ENCODE measurements at regions not wholly inside any gene's neighbourhood (a gene's known extent, or its start where the extent isn't known, plus 50 kb on each side); places are given as distances from the start of the nearest gene placed in this dataset.
"Not testable (repeated sequence)": the region's sequence is repeated elsewhere in the genome, so short reads cannot be mapped to it uniquely, and the experiment has no call there.

DNA sequence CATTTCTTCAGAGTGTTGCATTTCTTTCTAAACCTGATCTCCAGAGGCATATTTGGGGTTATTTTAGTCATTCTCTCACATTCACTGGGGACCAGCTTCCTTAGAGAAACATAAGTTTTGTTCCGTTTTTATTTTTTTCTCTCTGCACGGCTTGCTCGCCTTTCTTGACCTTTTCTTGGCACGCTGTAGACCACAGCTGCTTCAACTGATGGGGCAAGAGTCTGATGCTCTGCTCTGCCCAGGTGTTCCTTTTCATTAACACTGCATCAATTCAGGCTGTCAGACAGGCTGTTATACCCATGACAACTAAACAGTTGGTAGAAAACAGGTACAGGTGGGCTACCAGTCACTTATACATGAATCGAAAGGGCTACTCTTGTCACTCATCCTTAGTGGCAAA is 682.2 kb upstream of the DIAPH2 start:
- DNase-seq: no peak

GRCh38 chrX:96004386-96004785 is 680.3 kb upstream of the DIAPH2 start:
- DNase-seq: no peak

DNA sequence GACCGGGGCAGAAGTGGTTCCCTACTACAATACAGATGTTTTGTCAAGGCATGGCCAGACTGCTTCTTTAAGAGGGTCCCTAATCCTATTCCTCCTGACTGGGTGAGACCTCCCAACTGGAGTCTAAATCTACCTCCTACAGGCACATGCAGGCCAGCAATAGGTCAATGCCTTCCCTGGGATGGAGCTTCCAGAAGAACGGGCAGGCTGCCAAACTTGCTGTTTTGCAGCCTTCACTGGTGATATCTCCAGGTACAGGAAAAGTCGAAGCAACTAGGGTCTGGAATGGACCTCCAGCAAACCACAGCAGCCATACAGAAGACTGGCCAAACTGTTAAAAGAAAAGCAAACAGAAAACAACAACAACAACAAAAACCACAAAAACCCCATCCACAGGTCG is 678.4 kb upstream of the DIAPH2 start:
- no peak for DNase-seq

- no peak for DNase-seq
Measured at GRCh38 chrX:96027407-96027806, 657.2 kb upstream of the DIAPH2 start.

DNA sequence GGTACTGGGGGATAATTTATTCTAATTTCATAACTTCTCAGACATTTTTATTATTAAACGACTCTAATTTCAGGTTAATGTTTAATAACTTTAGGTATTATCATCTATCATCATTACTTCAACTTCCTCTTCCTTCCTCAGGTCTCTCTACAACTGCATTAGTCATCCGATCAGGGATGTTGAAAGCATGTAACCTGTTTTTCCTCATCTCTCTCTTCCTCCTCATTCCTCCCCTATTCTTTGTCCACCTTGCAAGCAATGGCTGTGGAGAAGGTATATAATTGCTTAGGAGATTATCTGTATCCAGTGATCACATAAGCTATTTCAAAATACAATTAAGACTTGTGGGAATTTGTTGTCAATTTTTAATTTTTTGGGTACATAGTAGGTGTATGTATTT is 632.6 kb upstream of the DIAPH2 start:
- DNase-seq: no peak

DNA sequence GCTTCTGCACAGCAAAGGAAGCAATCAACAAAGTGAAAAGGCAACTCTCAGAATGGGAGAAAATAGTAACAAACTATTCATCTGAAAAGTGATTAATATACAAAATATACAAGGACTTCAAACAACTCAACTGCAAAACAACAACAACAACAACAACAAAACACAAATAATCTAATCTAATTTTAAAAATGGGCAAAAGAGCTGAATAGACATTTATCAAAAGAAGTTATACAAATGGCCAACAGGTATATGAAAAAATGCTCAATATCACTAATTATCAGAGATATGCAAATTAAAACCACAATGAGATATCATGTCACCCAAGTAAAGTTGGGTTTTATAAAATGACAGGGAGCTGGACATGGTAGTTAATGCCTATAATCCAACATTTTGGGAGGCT is 602.8 kb upstream of the DIAPH2 start:
- no peak for DNase-seq

DNA sequence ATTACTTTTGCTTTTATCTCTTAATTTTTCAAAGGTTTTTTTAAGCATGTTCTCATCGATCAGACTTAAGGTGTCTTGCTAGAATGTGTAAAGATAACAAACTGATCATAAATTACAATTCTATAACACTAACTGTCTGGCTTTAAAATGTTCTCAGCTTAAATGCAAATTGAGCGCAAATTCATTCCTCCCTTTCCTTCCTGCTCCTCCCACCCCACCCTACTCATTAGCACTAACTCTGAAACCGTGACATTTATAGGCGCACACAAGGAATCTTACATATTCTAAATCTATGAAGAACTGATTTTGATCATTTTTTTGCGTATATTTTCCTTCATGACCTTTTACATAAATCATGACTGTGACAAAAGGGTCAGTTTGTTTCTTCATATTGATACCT is 590.0 kb upstream of the DIAPH2 start:
- DNase-seq: no peak

DNA sequence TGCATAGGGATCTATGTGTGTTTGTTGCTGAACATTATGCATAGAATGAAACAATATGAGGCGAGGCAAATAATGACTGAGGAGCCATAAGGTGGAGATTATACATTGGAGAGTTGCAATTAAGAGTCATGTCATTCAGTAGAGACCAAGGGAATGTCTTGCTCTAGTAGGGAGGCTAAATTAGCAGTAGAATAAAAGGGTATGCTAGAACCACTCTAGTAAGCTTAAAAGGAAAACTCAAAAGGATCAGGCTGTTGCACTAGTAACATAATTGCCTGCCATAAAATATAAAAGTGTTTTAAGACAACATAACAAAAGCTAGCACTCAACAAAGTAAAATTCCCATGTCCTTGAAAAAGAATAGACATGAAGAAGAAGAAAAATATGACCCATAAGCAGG is 586.2 kb upstream of the DIAPH2 start:
- no peak for DNase-seq

GRCh38 chrX:96102997-96103396 is 581.6 kb upstream of the DIAPH2 start:
- no peak for DNase-seq

GRCh38 chrX:96112689-96113088 is 572.0 kb upstream of the DIAPH2 start:
- DNase-seq: no peak

DNA sequence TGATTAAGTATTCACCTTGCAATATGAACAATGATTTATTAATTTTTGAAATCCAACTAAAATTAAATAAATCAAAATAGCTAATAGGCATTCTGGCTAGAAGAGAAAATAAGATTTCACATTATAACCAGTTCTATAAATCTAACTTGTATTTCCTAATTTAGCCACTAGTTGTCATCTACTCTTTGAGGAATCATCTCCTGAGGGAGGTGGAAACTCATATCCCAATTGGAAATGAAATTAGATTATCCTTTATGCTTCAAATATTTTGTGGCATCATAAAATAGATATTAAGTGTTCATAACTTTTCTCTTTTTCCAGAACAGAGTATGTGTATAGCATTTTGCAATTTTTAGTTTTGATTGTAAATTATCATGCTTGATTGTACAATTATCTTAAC is 558.5 kb upstream of the DIAPH2 start:
- DNase-seq: no peak

- DNase-seq: not testable (repeated sequence)
Measured at GRCh38 chrX:96128058-96128457, 556.6 kb upstream of the DIAPH2 start.

DNA sequence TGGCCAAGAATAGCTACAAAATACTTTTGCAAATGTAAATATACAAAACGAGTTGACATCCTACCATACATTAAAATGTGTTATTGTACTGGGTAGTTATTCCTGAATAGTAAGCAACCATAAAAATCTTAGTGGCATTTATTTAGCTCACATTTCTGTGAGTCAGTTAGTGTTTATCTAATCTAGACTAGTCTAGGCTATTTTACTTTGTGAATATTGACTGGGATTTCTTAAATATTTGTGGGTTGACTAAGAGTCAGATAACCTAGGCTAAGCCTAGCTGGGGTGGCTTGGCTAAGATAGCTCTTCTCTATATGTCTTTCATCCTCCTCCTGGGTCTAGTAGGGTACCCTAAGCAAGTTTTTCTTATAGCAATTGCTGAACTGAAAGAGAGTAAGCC is 543.8 kb upstream of the DIAPH2 start:
- DNase-seq: no peak

GRCh38 chrX:96147681-96148080 is 537.0 kb upstream of the DIAPH2 start:
- DNase-seq: no peak

- no peak for DNase-seq
Measured at GRCh38 chrX:96170626-96171025, 514.0 kb upstream of the DIAPH2 start.

GRCh38 chrX:96176921-96177320 is 507.7 kb upstream of the DIAPH2 start:
- no peak for DNase-seq

- DNase-seq: no peak
Measured at GRCh38 chrX:96181605-96182004, 503.0 kb upstream of the DIAPH2 start.

DNA sequence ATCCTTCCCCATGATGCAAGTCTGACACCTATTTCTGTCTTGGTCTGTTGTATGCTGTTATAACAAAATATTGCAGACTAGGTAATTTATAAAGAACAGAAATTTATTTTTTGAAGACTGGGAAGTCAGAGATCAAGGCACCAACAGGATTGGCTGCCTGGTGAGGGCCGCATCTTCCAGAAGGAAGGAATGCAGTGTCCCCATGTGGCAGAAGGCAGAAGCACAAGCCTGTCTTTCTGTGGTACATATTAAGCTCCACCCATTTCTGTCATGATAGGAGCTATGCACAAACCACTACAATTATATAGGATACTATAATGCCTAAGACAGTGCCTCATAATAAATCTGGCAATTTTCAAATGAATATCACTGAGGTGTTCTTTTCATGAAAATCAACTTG is 502.3 kb upstream of the DIAPH2 start:
- DNase-seq: peak in 1 of 2 donors; percentile 0

- no peak for DNase-seq
Measured at GRCh38 chrX:96183391-96183790, 501.3 kb upstream of the DIAPH2 start.

- DNase-seq: no peak
Measured at GRCh38 chrX:96183843-96184242, 500.8 kb upstream of the DIAPH2 start.

DNA sequence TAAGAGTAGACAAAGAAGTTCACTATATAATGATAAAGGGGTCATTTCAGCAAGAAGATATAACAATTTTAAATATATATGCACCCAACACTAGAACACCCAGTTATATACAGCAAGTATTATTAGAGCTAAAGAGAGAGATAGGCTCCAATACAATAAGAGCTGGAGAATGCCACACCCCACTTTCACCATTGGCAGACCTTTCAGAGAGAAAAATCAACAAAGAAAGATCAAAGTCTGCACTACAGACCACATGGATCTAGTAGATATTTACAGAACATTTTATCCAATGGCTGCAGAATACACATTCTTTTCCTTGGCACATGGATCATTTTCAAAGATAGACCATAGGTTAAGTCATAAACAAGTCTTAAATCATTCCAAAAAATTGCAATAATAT is 479.7 kb upstream of the DIAPH2 start:
- DNase-seq: no peak

DNA sequence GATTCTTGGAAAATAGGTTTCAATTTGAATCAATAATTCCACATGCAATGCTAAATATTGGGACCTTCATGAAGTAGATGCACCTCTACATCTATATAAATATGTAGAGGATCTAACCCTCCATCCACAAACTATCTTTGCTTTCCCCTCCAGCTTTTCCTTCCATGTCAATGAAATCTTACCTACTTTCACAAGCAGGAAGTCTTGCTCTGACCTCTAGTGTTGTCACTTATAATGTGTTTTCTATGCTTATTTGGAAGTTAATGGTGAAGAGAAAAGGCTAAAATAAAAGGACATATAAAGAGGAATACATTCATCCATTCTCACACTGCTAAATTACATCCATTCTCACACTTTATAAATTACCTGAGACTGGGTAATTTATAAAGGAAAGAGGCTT is 472.7 kb upstream of the DIAPH2 start:
- no peak for DNase-seq

GRCh38 chrX:96214681-96215080 is 470.0 kb upstream of the DIAPH2 start:
- not testable (repeated sequence) for DNase-seq

DNA sequence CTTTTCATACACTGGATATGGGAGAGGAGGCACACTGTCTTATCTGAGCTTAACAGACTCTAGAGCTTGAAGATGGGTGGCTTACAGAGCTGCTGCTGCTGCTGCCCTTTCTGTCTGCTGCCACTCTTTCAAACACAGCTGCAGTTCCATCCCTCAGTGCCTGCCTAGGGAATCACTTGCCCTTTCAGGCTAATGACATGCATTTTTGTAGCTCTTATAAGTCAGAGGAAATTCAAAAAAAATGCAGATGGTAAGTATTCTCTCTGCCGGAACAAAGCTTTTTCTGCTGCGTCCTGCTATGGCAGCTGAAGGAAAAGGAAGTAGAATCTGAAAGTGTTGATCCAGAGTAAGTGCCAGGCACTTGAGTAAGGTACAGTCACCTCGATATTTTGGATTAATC is 460.4 kb upstream of the DIAPH2 start:
- DNase-seq: no peak

- DNase-seq: no peak
Measured at GRCh38 chrX:96244955-96245354, 439.7 kb upstream of the DIAPH2 start.

- DNase-seq: no peak
Measured at GRCh38 chrX:96246436-96246835, 438.2 kb upstream of the DIAPH2 start.

Data from stimulated activated CD4-positive, alpha-beta T cell treated with anti-CD3 and anti-CD28 coated beads, Interleukin-2, amount 100 ng/mL, for 24 hours (primary cell).